ENCODE measurements at regions not wholly inside any gene's neighbourhood (a gene's known extent, or its start where the extent isn't known, plus 50 kb on each side); places are given as distances from the start of the nearest gene placed in this dataset.
A peak's percentile ranks its signal among the peaks of the same experiment; 100 is the strongest.

- in situ Hi-C loops (cut with HindIII; ENCODE audit: low pct_ligation_motif_present, low pct_unique_long_range_greater_than_20kb, low sequenced_read_pairs) = no loop called here
These were observed 528.1 kb downstream of the CDH26 start for GRCh38 chr20:60486315-60486714.

GRCh38 chr20:60486937-60487336, 528.7 kb downstream of the CDH26 start:
- no peak for DNase-seq
- in situ Hi-C loops (cut with HindIII; ENCODE audit: low pct_ligation_motif_present, low pct_unique_long_range_greater_than_20kb, low sequenced_read_pairs) = no loop called here

More at GRCh38 chr20:60486315-60486714, 528.1 kb downstream of the CDH26 start:
- DNase-seq = no peak

DNA sequence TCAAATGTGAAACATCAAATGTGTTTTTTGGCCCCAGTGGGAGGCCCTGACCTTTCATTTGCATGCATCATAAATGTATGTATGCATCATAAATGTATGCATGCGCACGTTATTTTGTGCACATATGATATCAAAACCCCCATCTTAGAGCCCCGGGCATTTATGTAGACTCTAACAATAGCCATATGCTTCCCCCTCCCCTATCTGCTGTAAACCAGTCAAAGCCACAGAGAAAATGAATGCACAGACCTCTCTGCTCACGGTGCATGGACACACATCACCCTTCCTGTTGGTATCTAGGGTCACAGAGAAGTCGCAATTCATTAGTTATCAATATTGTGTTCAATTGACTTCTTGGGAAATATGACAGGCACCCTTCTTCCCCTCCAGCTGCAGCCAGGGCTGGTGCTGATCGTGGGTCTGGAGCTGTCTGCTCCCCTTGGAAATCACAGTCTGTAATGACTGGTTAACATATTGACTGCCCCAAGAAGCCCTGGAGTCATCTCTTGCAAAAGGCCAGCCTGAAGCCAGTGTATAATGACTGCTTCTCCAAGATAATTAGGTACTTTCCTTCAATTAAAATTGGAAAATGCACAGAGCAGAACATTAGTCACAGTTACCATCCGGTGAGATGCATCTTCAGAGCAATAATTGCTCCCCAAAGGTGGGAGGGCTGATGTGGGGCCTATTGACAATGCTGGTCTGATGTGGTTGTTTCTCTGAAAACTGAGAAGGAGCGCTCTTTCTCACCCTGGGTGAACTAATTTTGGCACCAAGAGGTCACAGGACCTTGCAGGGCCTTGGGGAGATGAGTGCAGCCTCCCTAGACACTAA, 532.2 kb downstream of the CDH26 start:
- in situ Hi-C loops (cut with HindIII; ENCODE audit: low pct_ligation_motif_present, low pct_unique_long_range_greater_than_20kb, low sequenced_read_pairs) = no loop called here
- no peak for DNase-seq

GRCh38 chr20:60491051-60491581, 532.9 kb downstream of the CDH26 start:
- DNase-seq = no peak
- in situ Hi-C loops (cut with HindIII; ENCODE audit: low pct_ligation_motif_present, low pct_unique_long_range_greater_than_20kb, low sequenced_read_pairs) = no loop called here

DNA sequence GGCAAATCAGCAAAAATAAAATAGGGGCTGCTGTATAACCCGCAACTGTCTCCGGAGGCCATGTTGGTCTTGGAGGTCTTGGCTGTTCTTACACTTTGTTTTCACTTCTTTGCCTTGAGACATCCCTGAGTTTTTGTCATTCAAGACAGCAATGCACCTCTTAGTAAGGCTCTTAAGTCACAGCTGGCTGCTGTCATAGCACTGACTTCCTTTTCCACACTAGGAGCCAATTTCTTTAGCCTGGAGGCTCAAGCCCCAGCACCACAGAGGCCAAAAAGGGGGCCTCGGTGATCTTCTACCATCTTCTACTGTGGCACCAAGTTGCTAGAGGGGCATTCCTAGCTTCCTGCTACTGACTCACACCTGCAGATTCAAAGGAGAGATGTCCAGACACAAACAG, 536.3 kb downstream of the CDH26 start:
- in situ Hi-C loops (cut with HindIII; ENCODE audit: low pct_ligation_motif_present, low pct_unique_long_range_greater_than_20kb, low sequenced_read_pairs) = no loop called here
- no peak for DNase-seq

- no peak for DNase-seq
- in situ Hi-C loops (cut with HindIII; ENCODE audit: low pct_ligation_motif_present, low pct_unique_long_range_greater_than_20kb, low sequenced_read_pairs) = no loop called here
These were observed 539.2 kb downstream of the CDH26 start for GRCh38 chr20:60497298-60498035.

DNA sequence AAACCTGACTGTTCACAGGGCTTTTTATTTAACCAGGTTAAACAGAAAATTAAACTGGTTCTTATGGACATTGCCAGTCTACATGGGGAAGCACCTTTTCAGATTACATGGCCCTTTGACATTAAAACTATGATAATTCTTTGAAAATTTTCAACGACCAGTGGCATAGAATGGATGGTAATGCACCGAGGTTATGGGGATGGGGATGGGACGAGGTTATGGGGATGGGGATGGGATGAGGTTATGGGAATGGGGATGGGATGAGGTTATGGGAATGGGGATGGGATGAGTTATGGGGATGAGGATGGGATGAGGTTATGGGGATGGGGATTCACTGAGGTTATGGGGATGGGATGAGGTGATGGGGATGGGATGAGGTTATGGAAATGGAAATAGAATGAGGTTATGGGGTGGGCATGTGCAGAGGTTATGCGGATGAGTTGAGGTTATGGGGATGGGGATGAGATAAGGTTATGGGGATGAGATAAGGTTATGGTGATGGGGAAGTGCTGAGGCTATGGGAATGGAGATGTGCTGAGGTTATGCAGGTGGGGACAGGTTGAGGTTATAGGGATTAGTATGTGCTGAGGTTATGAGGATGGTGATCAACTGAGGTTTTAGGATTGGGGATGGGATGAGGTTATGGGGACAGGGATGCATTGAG, 541.9 kb downstream of the CDH26 start:
- no peak for DNase-seq
- in situ Hi-C loops (cut with HindIII; ENCODE audit: low pct_ligation_motif_present, low pct_unique_long_range_greater_than_20kb, low sequenced_read_pairs) = no loop called here

- in situ Hi-C loops (cut with HindIII; ENCODE audit: low pct_ligation_motif_present, low pct_unique_long_range_greater_than_20kb, low sequenced_read_pairs) = no loop called here
- DNase-seq = no peak
These were observed 542.8 kb downstream of the CDH26 start for GRCh38 chr20:60501048-60501447.

- DNase-seq = no peak
- in situ Hi-C loops (cut with HindIII; ENCODE audit: low pct_ligation_motif_present, low pct_unique_long_range_greater_than_20kb, low sequenced_read_pairs) = no loop called here
These were observed 544.7 kb downstream of the CDH26 start for GRCh38 chr20:60502881-60503280.

GRCh38 chr20:60505423-60505822, 547.2 kb downstream of the CDH26 start:
- DNase-seq = no peak
- in situ Hi-C loops (cut with HindIII; ENCODE audit: low pct_ligation_motif_present, low pct_unique_long_range_greater_than_20kb, low sequenced_read_pairs) = no loop called here

DNA sequence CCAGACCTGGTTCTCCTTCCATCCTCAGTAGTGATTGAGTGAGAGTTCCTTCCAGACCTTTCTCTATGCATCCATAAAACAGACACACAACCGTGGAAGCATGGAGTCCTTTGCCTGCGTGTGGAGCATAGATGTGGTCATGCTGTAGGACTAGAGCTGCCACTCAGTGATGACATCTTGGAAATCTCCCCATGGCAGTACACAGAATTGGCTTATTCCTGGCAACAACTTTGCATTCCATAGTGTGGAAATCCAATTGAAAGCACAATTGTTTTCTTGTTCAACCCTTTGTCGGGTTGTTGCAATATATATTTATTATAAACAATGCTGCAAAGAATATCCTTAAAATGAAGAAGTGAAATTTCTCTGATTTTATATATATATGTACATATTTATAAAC, 547.8 kb downstream of the CDH26 start:
- DNase-seq = no peak
- in situ Hi-C loops (cut with HindIII; ENCODE audit: low pct_ligation_motif_present, low pct_unique_long_range_greater_than_20kb, low sequenced_read_pairs) = no loop called here

GRCh38 chr20:60507087-60507694, 549.0 kb downstream of the CDH26 start:
- in situ Hi-C loops (cut with HindIII; ENCODE audit: low pct_ligation_motif_present, low pct_unique_long_range_greater_than_20kb, low sequenced_read_pairs) = no loop called here
- DNase-seq = no peak

GRCh38 chr20:60509407-60509806, 551.2 kb downstream of the CDH26 start:
- DNase-seq = no peak
- in situ Hi-C loops (cut with HindIII; ENCODE audit: low pct_ligation_motif_present, low pct_unique_long_range_greater_than_20kb, low sequenced_read_pairs) = no loop called here

- DNase-seq = no peak
- in situ Hi-C loops (cut with HindIII; ENCODE audit: low pct_ligation_motif_present, low pct_unique_long_range_greater_than_20kb, low sequenced_read_pairs) = no loop called here
These were observed 552.1 kb downstream of the CDH26 start for GRCh38 chr20:60510356-60510755.

DNA sequence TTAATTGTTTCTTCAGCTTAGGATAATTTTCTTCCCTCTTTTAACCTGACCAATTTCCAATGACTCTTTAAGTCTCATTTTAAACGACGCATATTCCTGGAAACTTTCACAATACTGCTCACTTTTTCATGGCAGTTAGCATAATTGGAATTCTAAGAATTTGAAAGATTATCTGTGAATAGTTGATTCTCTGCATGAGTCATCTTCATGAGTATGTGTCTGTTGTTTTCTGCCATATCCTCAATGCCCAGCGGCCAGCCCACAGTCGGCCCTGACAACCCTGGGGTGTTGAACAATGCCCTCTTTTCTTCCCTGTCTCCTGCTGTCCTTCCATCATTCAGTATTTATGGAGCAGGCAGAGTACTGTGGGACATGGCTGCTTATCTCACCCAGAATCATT, 554.2 kb downstream of the CDH26 start:
- in situ Hi-C loops (cut with HindIII; ENCODE audit: low pct_ligation_motif_present, low pct_unique_long_range_greater_than_20kb, low sequenced_read_pairs) = no loop called here
- peak; percentile 16 for DNase-seq

DNA sequence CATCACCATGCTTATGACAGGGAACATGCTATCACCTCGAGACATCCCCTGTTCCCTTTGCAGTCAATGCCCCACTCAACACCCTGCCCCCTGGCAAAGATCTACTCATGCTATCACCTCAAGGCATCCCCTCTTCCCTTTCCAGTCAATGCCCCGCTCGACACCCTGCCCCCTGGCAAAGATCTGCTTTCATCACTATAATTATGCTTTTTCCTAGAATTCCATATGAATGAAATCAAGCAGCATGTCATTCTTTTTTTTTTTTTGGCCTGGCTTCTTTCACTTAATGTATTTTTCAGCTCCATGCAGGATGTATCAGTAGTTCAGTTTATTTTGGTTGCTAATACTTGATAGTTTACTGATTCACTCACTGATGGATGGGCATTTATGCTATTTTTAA, 554.9 kb downstream of the CDH26 start:
- in situ Hi-C loops (cut with HindIII; ENCODE audit: low pct_ligation_motif_present, low pct_unique_long_range_greater_than_20kb, low sequenced_read_pairs) = no loop called here
- no peak for DNase-seq

DNA sequence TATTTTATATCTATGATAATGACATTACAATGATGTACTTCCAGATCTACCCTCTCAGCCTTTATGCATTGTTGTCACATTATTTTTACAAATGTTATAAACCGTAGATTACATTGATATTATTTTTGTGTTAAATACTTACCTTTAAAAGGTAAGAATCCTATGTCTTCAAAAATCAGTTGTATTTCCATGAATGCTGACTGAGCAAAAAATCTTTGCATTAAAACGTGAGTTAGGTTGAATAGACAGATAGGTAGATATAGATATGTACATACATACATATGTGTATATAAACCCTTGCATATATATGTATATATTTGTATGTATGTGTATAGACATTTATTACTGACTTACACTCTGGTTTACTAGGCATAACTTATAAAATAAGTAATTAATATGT, 558.2 kb downstream of the CDH26 start:
- no peak for DNase-seq
- in situ Hi-C loops (cut with HindIII; ENCODE audit: low pct_ligation_motif_present, low pct_unique_long_range_greater_than_20kb, low sequenced_read_pairs) = no loop called here

DNA sequence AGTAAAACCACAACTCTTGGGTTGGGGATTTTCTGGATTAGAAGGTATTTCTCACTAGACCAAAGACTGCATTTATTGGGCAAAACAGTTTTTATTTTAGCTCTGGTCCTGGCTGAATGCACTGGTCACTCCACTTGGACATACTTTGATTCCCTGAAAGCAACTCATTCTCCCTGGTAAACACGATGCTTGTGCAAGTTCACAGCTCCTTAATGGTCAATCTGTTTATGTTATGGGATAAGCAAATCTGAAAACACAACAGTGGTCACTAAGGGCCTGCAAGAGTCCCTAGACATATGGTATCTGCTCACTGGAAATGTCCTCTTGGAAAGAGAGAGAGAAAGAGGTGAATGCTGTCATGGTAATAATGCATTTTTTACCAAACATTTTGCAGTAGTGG, 559.8 kb downstream of the CDH26 start:
- in situ Hi-C loops (cut with HindIII; ENCODE audit: low pct_ligation_motif_present, low pct_unique_long_range_greater_than_20kb, low sequenced_read_pairs) = no loop called here
- no peak for DNase-seq

- in situ Hi-C loops (cut with HindIII; ENCODE audit: low pct_ligation_motif_present, low pct_unique_long_range_greater_than_20kb, low sequenced_read_pairs) = no loop called here
- DNase-seq = no peak
These were observed 567.2 kb downstream of the CDH26 start for GRCh38 chr20:60525397-60525796.
